H1 (cell line): ENCODE measurements at regions not wholly inside any gene's neighbourhood (a gene's known extent, or its start where the extent isn't known, plus 50 kb on each side); places are given as distances from the start of the nearest gene placed in this dataset.

Experiments
- CTCF ChIA-PET: fragments of 300-600 bp; sonication (Branson Sonifier 250); formaldehyde crosslinking; loops from one replicate; lab custom pipeline; 2021; ENCODE audit not compliant: partially characterized antibody; lab: Charles Lee
- POLR2A ChIA-PET: fragments of 300-600 bp; sonication (Branson Sonifier 250); formaldehyde crosslinking; loops from one replicate; lab custom pipeline; 2021; ENCODE audit warnings: inconsistent platforms; ENCODE audit not compliant: partially characterized antibody; lab: Charles Lee
- DNase-seq, 2 experiments: peaks; one replicate each; pipeline versions ENCODE4 v3.0.0 to v3.0.0-alpha.2; 2010 to 2022; ENCODE audit warnings: low spot score in 2 of 2, low read depth in 1 of 2, mixed read lengths in 1 of 2
- FAIRE-seq: peaks from 2 replicates; lab custom pipeline; 2011; peaks lifted over from hg19 to GRCh38; lab: Jason Lieb, UNC
- H2AFZ ChIP-seq: 2 replicates; pipeline ENCODE4 v1.8.1; 2012; ENCODE audit warnings: low read length, inconsistent platforms
- H2AK5ac ChIP-seq: 2 replicates; pipeline ENCODE4 v1.6.1; 2013; ENCODE audit warnings: low read depth, low read length
- H2BK120ac ChIP-seq: replicated peaks from 2 replicates; pipeline ENCODE3; 2013; ENCODE audit warnings: low read depth, low read length, inconsistent platforms
- H2BK12ac ChIP-seq: 2 replicates; pipeline ENCODE4 v1.6.1; 2013; ENCODE audit warnings: low read depth, low read length
- H2BK15ac ChIP-seq: 2 replicates; pipeline ENCODE4 v1.6.1; 2013; ENCODE audit warnings: low read length
- H2BK20ac ChIP-seq: 2 replicates; pipeline ENCODE4 v1.6.1; 2013; ENCODE audit warnings: low read length
- H2BK5ac ChIP-seq: 2 replicates; pipeline ENCODE4 v1.6.1; 2013; ENCODE audit warnings: low read depth, low read length
- H3K14ac ChIP-seq: 2 replicates; pipeline ENCODE4 v1.6.1; 2013; ENCODE audit warnings: inconsistent platforms; ENCODE audit not compliant: insufficient read length
- H3K18ac ChIP-seq: 2 replicates; pipeline ENCODE4 v1.6.1; 2013; ENCODE audit warnings: low read length; ENCODE audit errors: extremely low read depth
- H3K23ac ChIP-seq: 2 replicates; pipeline ENCODE4 v1.6.1; 2013; ENCODE audit warnings: inconsistent platforms; ENCODE audit not compliant: insufficient read length
- H3K23me2 ChIP-seq: 2 replicates; pipeline ENCODE4 v1.6.1; 2013; ENCODE audit warnings: low read depth, low read length
- H3K27ac ChIP-seq: 2 replicates; pipeline ENCODE4 v1.6.1; 2011; ENCODE audit warnings: low read depth, low read length, inconsistent platforms
- H3K27me3 ChIP-seq, 4 experiments: replicated peaks in 1 of 4; 1 replicate in 1 of 4; 2 replicates in 3 of 4; pipeline versions ENCODE4 v1.6.1 to v1.8.1; 2011 to 2013; ENCODE audit warnings: low read length in 3 of 4, mild to moderate bottlenecking in 3 of 4, inconsistent platforms in 2 of 4, mixed read lengths in 2 of 4, moderate library complexity in 1 of 4; ENCODE audit not compliant: control insufficient read depth in 3 of 4, insufficient read depth in 3 of 4; ENCODE audit errors: extremely low read depth in 1 of 4
- H3K36me3 ChIP-seq, 4 experiments: 2 replicates each; pipeline versions ENCODE4 v1.6.1 to v1.8.1; 2011 to 2013; ENCODE audit warnings: mild to moderate bottlenecking in 4 of 4, low read length in 3 of 4, moderate library complexity in 2 of 4, control low read depth in 1 of 4, inconsistent platforms in 1 of 4; ENCODE audit not compliant: insufficient read depth in 4 of 4, control insufficient read depth in 2 of 4
- H3K4ac ChIP-seq: replicated peaks from 2 replicates; pipeline ENCODE3; 2013; ENCODE audit warnings: low read length, low read depth, mixed read lengths, inconsistent platforms; ENCODE audit not compliant: insufficient read length
- H3K4me1 ChIP-seq, 4 experiments: replicated peaks in 1 of 4; 1 replicate in 1 of 4; 2 replicates in 3 of 4; pipeline versions ENCODE4 v1.6.1 to v1.8.1; 2011 to 2013; ENCODE audit warnings: low read length in 3 of 4, inconsistent platforms in 2 of 4, mixed read lengths in 1 of 4; ENCODE audit not compliant: insufficient read depth in 4 of 4, control insufficient read depth in 3 of 4
- H3K4me2 ChIP-seq, 2 experiments: 2 replicates each; pipeline versions ENCODE4 v1.6.1 to v1.8.1; 2011 to 2013; ENCODE audit warnings: low read depth in 2 of 2, low read length in 2 of 2, control low read depth in 1 of 2, inconsistent platforms in 1 of 2, mild to moderate bottlenecking in 1 of 2; ENCODE audit not compliant: insufficient read depth in 1 of 2
- H3K4me3 ChIP-seq, 4 experiments: fragments of 200-600, 300-600 bp in 1 of 4; sonication (generic), shearing (Covaris generic), sonication (Bioruptor Twin) in 1 of 4; 2 replicates each; pipeline versions ENCODE4 v1.5.1 to v1.8.1; 2011 to 2016; ENCODE audit warnings: low read length in 4 of 4, low read depth in 3 of 4, control low read depth in 2 of 4, inconsistent platforms in 2 of 4, mild to moderate bottlenecking in 2 of 4, mixed read lengths in 1 of 4, moderate library complexity in 1 of 4; ENCODE audit not compliant: insufficient read depth in 2 of 4; ENCODE audit errors: extremely low read depth in 1 of 4
- H3K56ac ChIP-seq: replicated peaks from 2 replicates; pipeline ENCODE3; 2013; ENCODE audit warnings: low read depth, mild to moderate bottlenecking, mixed read lengths, low read length, inconsistent platforms; ENCODE audit not compliant: insufficient read length
- H3K79me1 ChIP-seq: 2 replicates; pipeline ENCODE4 v1.6.1; 2013; ENCODE audit warnings: low read depth, low read length, control low read depth
- H3K79me2 ChIP-seq, 2 experiments: 2 replicates each; pipeline versions ENCODE4 v1.6.1 to v1.8.1; 2012 to 2013; ENCODE audit warnings: low read length in 2 of 2, mild to moderate bottlenecking in 2 of 2, inconsistent platforms in 1 of 2; ENCODE audit not compliant: insufficient read depth in 2 of 2, control insufficient read depth in 1 of 2
- H3K9ac ChIP-seq, 4 experiments: replicated peaks in 1 of 4; 1 replicate in 1 of 4; 2 replicates in 3 of 4; pipeline versions ENCODE4 v1.6.1 to v1.8.1; 2011 to 2013; ENCODE audit warnings: low read depth in 3 of 4, low read length in 3 of 4, control low read depth in 2 of 4, mild to moderate bottlenecking in 2 of 4, moderate library complexity in 2 of 4, inconsistent platforms in 1 of 4; ENCODE audit errors: extremely low read depth in 1 of 4
- H3K9me3 ChIP-seq, 2 experiments: 2 replicates each; pipeline versions ENCODE4 v1.6.1 to v1.8.1; 2012 to 2013; ENCODE audit warnings: mild to moderate bottlenecking in 2 of 2, moderate library complexity in 2 of 2, control low read depth in 1 of 2, inconsistent platforms in 1 of 2, low read depth in 1 of 2, low read length in 1 of 2, mixed read lengths in 1 of 2; ENCODE audit not compliant: insufficient read depth in 2 of 2
- H4K20me1 ChIP-seq, 2 experiments: replicated peaks in 1 of 2; 2 replicates each; pipeline versions ENCODE3 to v1.8.1; 2011 to 2013; ENCODE audit warnings: inconsistent platforms in 2 of 2, low read length in 2 of 2, mild to moderate bottlenecking in 1 of 2; ENCODE audit not compliant: insufficient read depth in 2 of 2, control insufficient read depth in 1 of 2
- H4K5ac ChIP-seq: 2 replicates; pipeline ENCODE4 v1.6.1; 2013; ENCODE audit warnings: low read length, low read depth, mixed read lengths, inconsistent platforms; ENCODE audit not compliant: insufficient read length
- H4K8ac ChIP-seq: 2 replicates; pipeline ENCODE4 v1.8.0; 2013; ENCODE audit warnings: mild to moderate bottlenecking, moderate library complexity, low read length, inconsistent platforms; ENCODE audit not compliant: insufficient read depth; ENCODE audit errors: extremely low read depth
- H4K91ac ChIP-seq: replicated peaks from 2 replicates; pipeline ENCODE3; 2013; ENCODE audit warnings: low read length, mixed read lengths, inconsistent platforms; ENCODE audit not compliant: insufficient read length
- CBX8 ChIP-seq: fragments of 300-800, 300-1000 bp; sonication (generic); IDR thresholded peaks from 2 replicates; pipeline ENCODE4 v1.7.1; 2016; ENCODE audit warnings: low read depth, low read length, borderline replicate concordance
- CTBP2 ChIP-seq: IDR thresholded peaks from 2 replicates; pipeline ENCODE4 v1.7.0; 2011; ENCODE audit warnings: borderline replicate concordance, mild to moderate bottlenecking, moderate library complexity, mixed read lengths, low read length; ENCODE audit not compliant: insufficient read depth, insufficient read length
- KDM4A ChIP-seq: IDR thresholded peaks from one replicate; pipeline ENCODE4 v1.7.1; 2012; ENCODE audit warnings: low read depth, mild to moderate bottlenecking, moderate library complexity, low read length, inconsistent platforms; ENCODE audit not compliant: severe bottlenecking
- NRF1 ChIP-seq: IDR thresholded peaks from 2 replicates; pipeline ENCODE4 v1.6.1; 2011; ENCODE audit warnings: mild to moderate bottlenecking, low read depth, low read length, improper control_type of control experiment
- PHF8 ChIP-seq: fragments of 200-600 bp; sonication (generic); conservative IDR thresholded peaks from 2 replicates; pipeline ENCODE4 v1.7.1; 2012; ENCODE audit warnings: low read depth, mild to moderate bottlenecking, inconsistent platforms, low read length, moderate library complexity
- RFX5 ChIP-seq: IDR thresholded peaks from 2 replicates; pipeline ENCODE4 v1.6.1; 2011; ENCODE audit warnings: low read depth, low read length, improper control_type of control experiment, borderline replicate concordance
- SP2 ChIP-seq: IDR thresholded peaks from 2 replicates; pipeline ENCODE4 v1.6.1; 2012; ENCODE audit warnings: mild to moderate bottlenecking, low read length, inconsistent platforms
- SRF ChIP-seq: IDR thresholded peaks from 2 replicates; pipeline ENCODE4 v1.6.1; 2011; ENCODE audit warnings: mild to moderate bottlenecking, low read depth, low read length, moderate library complexity
- SUZ12 ChIP-seq: fragments of 200-600 bp; sonication (generic); IDR thresholded peaks from 2 replicates; pipeline ENCODE4 v1.6.1; 2012; ENCODE audit warnings: mild to moderate bottlenecking, inconsistent platforms, low read length, moderate library complexity, mixed read lengths
- TBP ChIP-seq: IDR thresholded peaks from 2 replicates; pipeline ENCODE4 v1.6.1; 2011; ENCODE audit warnings: low read depth, low read length, improper control_type of control experiment
- YY1 ChIP-seq: IDR thresholded peaks from 2 replicates; pipeline ENCODE4 v1.6.1; 2011; ENCODE audit warnings: low read depth, mild to moderate bottlenecking, low read length
- ZNF274 ChIP-seq: IDR thresholded peaks from 2 replicates; pipeline ENCODE4 v1.7.0; 2012; ENCODE audit warnings: low read length, borderline replicate concordance; ENCODE audit errors: extremely low read depth
- WGBS, 2 experiments: shearing (Covaris generic) in 1 of 2; methylation state at CpG; one replicate each; pipeline versions ENCODE4 v1.1.6 to v1.1.7; 2013 to 2015; ENCODE audit warnings: low lambda C conversion rate in 2 of 2, mixed read lengths in 2 of 2, inconsistent platforms in 1 of 2, low coverage in 1 of 2, missing lambda C conversion rate in 1 of 2; ENCODE audit not compliant: insufficient replicate concordance in 2 of 2, insufficient coverage in 1 of 2, insufficient read length in 1 of 2; ENCODE audit errors: extremely low coverage in 1 of 2, missing lambda C conversion rate in 1 of 2; 5-methylcytosine and 5-hydroxymethylcytosine counted together

DNA sequence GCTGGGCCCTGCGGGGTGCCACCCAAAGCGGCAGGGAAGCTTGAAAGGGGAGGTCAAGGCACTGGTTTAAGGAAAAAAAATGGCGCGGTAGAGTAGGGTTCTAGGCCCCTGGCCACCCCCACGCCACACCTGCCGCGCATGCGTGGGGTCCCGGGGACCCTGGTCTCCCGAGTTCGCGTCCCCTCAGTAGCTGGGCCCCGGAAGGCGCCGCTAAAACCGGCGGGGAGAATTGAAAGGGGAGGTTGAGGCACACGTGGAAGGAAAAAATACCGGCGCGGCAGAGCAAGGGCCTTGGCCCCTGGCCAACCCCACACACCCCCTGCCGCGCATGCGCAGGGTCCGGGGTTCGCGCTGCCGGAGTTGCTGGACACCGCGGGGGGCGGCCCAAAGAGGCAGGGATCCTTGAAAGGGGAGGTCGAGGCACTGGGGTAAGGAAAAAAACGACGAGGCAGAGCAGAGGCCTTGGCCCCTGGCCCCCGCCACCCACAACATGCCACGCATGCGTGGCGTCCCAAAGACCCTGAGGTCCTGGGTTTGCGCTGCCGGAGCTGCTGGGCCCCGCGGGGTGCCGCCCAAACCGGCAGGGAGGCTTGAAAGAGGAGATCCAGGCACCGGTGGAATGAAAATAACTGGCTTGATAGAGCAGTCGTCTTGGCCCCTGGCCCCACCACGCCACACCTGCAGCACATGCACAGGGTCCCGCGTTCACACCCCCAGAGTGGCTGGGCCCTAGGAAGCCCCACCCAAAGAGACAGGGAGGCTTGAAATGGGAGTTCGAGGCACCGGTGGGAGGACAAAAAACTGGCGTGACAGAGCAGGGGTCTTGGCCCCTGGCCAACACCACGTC is 314.5 kb downstream of the ALG10 start:
- no peak overlapping the region for H2BK15ac ChIP-seq
- H3K14ac ChIP-seq, result no peak overlapping the region
- peaks cover 0 to 7% (median 0%) of the 10 kb centered on the region in 4 experiments; a peak in 1 of 8 replicates for H3K36me3 ChIP-seq
- H4K20me1 ChIP-seq, result no peaks in the 10 kb centered on the region
- H3K23ac ChIP-seq, result no peak overlapping the region
- WGBS, 2 experiments, result 90% methylated on average over 28 of the region's 53 CpGs; no CpG with 5 or more reads in 1 of the 2 experiments
- H3K4me1 ChIP-seq, result no peaks in the 10 kb centered on the region
- no peaks in the 10 kb centered on the region for H3K79me1 ChIP-seq
- H4K5ac ChIP-seq, result no peak overlapping the region
- no peak overlapping the region for H2BK20ac ChIP-seq
- no peak overlapping the region for H2AFZ ChIP-seq
- H2BK5ac ChIP-seq, result no peak overlapping the region
- no peak overlapping the region for H4K91ac ChIP-seq
- no peak overlapping the region for H3K4me2 ChIP-seq
- H3K4ac ChIP-seq, result no peak overlapping the region
- ChIA-PET CTCF (no interaction called here), POLR2A (no interaction called here)
- no peak overlapping the region for H3K4me3 ChIP-seq
- no peaks in the 10 kb centered on the region for H3K79me2 ChIP-seq
- H3K18ac ChIP-seq, result no peak overlapping the region
- no peaks in the 10 kb centered on the region for H3K27me3 ChIP-seq
- no peak overlapping the region for H2BK120ac ChIP-seq
- no peak for DNase-seq
- no peak for FAIRE-seq
- H3K27ac ChIP-seq, result no peak overlapping the region
- H2BK12ac ChIP-seq, result no peak overlapping the region
- H3K9ac ChIP-seq, result no peak overlapping the region
- no peak overlapping the region for H3K56ac ChIP-seq
- no peak overlapping the region for H4K8ac ChIP-seq
- H3K9me3 ChIP-seq, result peaks cover 46 to 100% of the 10 kb centered on the region in 2 experiments
- no peak overlapping the region for H2AK5ac ChIP-seq
- H3K23me2 ChIP-seq, result no peaks in the 10 kb centered on the region
- TF ChIP-seq CTBP2 (no peak), SUZ12 (no peak), YY1 (no peak), RFX5 (no peak), TBP (no peak), CBX8 (no peak), PHF8 (no peak), SRF (no peak), SP2 (no peak), ZNF274 (no peak), KDM4A (no peak), NRF1 (no peak)
